ENCODE measurements at regions not wholly inside any gene's neighbourhood (a gene's known extent, or its start where the extent isn't known, plus 50 kb on each side); places are given as distances from the start of the nearest gene placed in this dataset.

- Histone ChIP-seq H3K23ac (ENCODE audit: insufficient read length, low read depth, low read length) (no peak overlapping the region), H2BK20ac (ENCODE audit: low read depth, low read length, poor library complexity, severe bottlenecking) (no peak overlapping the region), H2BK5ac (ENCODE audit: insufficient read length, low read length) (no peak overlapping the region), H3K27ac (ENCODE audit: insufficient read length, low read depth, low read length) (no peak overlapping the region), H3T11ph (ENCODE audit: low read length) (no peak overlapping the region), H3K9ac (ENCODE audit: extremely low read depth, insufficient read length, low read length) (no peak overlapping the region), H3K9me3 (ENCODE audit: control insufficient read depth, low read depth, low read length) (no peaks in the 10 kb centered on the region), H3K14ac (ENCODE audit: insufficient read depth, low read length) (no peak overlapping the region), H2BK120ac (ENCODE audit: low read depth, low read length, poor library complexity, severe bottlenecking) (no peak overlapping the region), H3K56ac (ENCODE audit: insufficient read length, low read depth, low read length) (no peak overlapping the region), H2AFZ (ENCODE audit: low read length) (no peak overlapping the region), H2BK15ac (ENCODE audit: low read depth, low read length) (no peak overlapping the region), H4K8ac (replicated peaks; ENCODE audit: insufficient read length, low read depth, low read length) (no peak overlapping the region), H2BK12ac (ENCODE audit: insufficient read length, low read depth, low read length) (no peak overlapping the region), H3K79me1 (ENCODE audit: insufficient read depth, low read depth, low read length, poor library complexity, severe bottlenecking) (no peaks in the 10 kb centered on the region), H4K91ac (ENCODE audit: insufficient read length, low read depth, low read length) (no peak overlapping the region), H2AK5ac (ENCODE audit: insufficient read length, low read length) (no peak overlapping the region), H3K18ac (ENCODE audit: insufficient read length, low read depth, low read length) (no peak overlapping the region), H3K27me3 (ENCODE audit: insufficient read depth, low read length) (no peaks in the 10 kb centered on the region), H3K4ac (ENCODE audit: low read depth, low read length) (no peak overlapping the region), H4K5ac (ENCODE audit: insufficient read length, low read depth, low read length) (no peak overlapping the region), H3K4me1 (ENCODE audit: insufficient read depth, low read length) (no peaks in the 10 kb centered on the region), H3K23me2 (ENCODE audit: insufficient read length, low read depth, low read length, poor library complexity, severe bottlenecking) (no peaks in the 10 kb centered on the region), H3K79me2 (ENCODE audit: insufficient read depth, low read length) (no peaks in the 10 kb centered on the region), H4K20me1 (ENCODE audit: control insufficient read depth, insufficient read depth, insufficient read length) (no peaks in the 10 kb centered on the region), H3K4me2 (ENCODE audit: insufficient read depth, insufficient read length, low read length) (no peak overlapping the region)
- peaks cover 5% of the 10 kb centered on the region; the same call in 1 of the 2 replicates for H3K27me3 Mint-ChIP-seq (ENCODE audit: low read depth)
- no peaks in the 10 kb centered on the region for H3K9me3 Mint-ChIP-seq
- H3K4me3 Mint-ChIP-seq, result no peak overlapping the region
- no peak for DNase-seq
- peaks cover 6 to 9% of the 10 kb centered on the region in 2 experiments for H3K4me1 Mint-ChIP-seq
- no peak for TF ChIP-seq CTCF (conservative IDR thresholded peaks at IDR 0.05)
- H3K36me3 Mint-ChIP-seq (ENCODE audit: insufficient read depth in 1 of 3, low read depth in 3 of 3), result no peaks in the 10 kb centered on the region
- peak overlapping the region in 1 of 3 experiments; percentile 82; a peak in 2 of 7 replicates for H3K27ac Mint-ChIP-seq
- no CpG with 5 or more reads among the region's 5 CpGs for WGBS (ENCODE audit: extremely low coverage, insufficient read length, low lambda C conversion rate)
Observed at GRCh38 chr13:110056640-110057039, 250.3 kb downstream of the COL4A1 start.
